H1 (cell line): ENCODE measurements at regions not wholly inside any gene's neighbourhood (a gene's known extent, or its start where the extent isn't known, plus 50 kb on each side); places are given as distances from the start of the nearest gene placed in this dataset.

ENCODE experiments used
- EP300 ChIP-seq, 2 experiments: IDR thresholded peaks; 1 replicate in 1 of 2; 2 replicates in 1 of 2; pipeline ENCODE4 v1.6.1; 2011 to 2012; ENCODE audit warnings: low read depth in 2 of 2, low read length in 2 of 2, mild to moderate bottlenecking in 2 of 2, borderline replicate concordance in 1 of 2, inconsistent platforms in 1 of 2, moderate library complexity in 1 of 2
- EZH2 ChIP-seq: fragments of 200-600 bp; sonication (generic); IDR thresholded peaks from 2 replicates; pipeline ENCODE4 v1.7.1; 2012; ENCODE audit warnings: low read depth, mild to moderate bottlenecking, moderate library complexity, low read length, inconsistent platforms; ENCODE audit not compliant: severe bottlenecking
- JUN ChIP-seq: IDR thresholded peaks from 2 replicates; pipeline ENCODE4 v1.6.1; 2011; ENCODE audit warnings: low read depth, mild to moderate bottlenecking, improper control_type of control experiment, low read length
- JUND ChIP-seq: IDR thresholded peaks from 2 replicates; pipeline ENCODE4 v1.6.1; 2011; ENCODE audit warnings: mild to moderate bottlenecking, improper control_type of control experiment, low read length
- POLR2A ChIP-seq, 2 experiments: IDR thresholded peaks; 1 replicate in 1 of 2; 2 replicates in 1 of 2; pipeline ENCODE4 v1.6.1; 2011; ENCODE audit warnings: low read depth in 2 of 2, low read length in 2 of 2, mild to moderate bottlenecking in 2 of 2; ENCODE audit errors: control extremely low read depth in 1 of 2

DNA sequence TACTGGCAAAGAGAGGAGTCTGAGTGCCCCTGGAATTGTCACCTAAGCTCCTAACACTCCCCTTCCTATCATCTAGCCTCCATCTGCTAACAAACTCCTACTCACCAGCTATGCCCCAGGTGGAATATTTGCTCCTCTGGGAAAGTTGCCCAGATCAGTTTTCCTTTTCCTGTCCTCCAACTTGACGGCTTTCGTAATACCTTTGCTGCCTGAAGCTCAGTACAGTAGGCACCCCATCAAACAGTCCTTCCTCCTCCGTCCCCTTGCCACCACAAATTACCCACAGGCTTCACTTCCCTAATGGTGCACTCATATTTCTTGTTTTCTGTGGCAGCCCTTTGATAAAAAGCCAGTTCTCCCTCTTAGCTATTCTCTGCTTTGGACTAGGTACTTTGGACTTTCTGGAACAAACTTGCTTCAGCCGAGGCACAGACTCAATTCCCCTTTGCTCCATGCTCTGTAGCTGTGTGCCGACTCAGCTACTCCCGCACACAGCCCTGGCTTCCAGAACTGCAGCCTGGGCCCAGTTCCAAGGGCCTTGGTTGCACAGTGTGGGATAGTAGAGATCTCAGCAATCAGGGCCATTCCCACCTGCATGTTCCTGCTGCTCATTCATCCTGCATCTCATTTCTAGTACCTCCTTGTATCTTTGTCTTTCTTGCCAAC lies 605.1 kb downstream of the BCOR start (continued):
- no peak for TF ChIP-seq POLR2A (IDR thresholded peaks at IDR 0.05; ENCODE audit: control extremely low read depth in 1 of 2, low read depth in 2 of 2, low read length in 2 of 2)
- no peak for TF ChIP-seq JUN
- TF ChIP-seq EP300 (IDR thresholded peaks at IDR 0.05; ENCODE audit: borderline replicate concordance in 1 of 2, low read depth in 2 of 2, low read length in 2 of 2), result no peak
- no peak for TF ChIP-seq JUND
- no peak for TF ChIP-seq EZH2
